HUES6 (cell line): ENCODE measurements at regions not wholly inside any gene's neighbourhood (a gene's known extent, or its start where the extent isn't known, plus 50 kb on each side); places are given as distances from the start of the nearest gene placed in this dataset.

Experiments
- H3K27ac ChIP-seq: 2 replicates; pipeline ENCODE4 v1.7.0; 2013; ENCODE audit warnings: low read depth, mild to moderate bottlenecking, low read length, inconsistent platforms
- H3K27me3 ChIP-seq: 2 replicates; pipeline ENCODE4 v1.6.1; 2013; ENCODE audit warnings: low read length; ENCODE audit not compliant: control insufficient read depth, insufficient read depth
- H3K36me3 ChIP-seq: 2 replicates; pipeline ENCODE4 v1.6.1; 2013; ENCODE audit warnings: low read length; ENCODE audit not compliant: control insufficient read depth, insufficient read depth
- H3K4me1 ChIP-seq: 2 replicates; pipeline ENCODE4 v1.6.1; 2013; ENCODE audit warnings: low read length; ENCODE audit not compliant: control insufficient read depth, insufficient read depth
- H3K4me3 ChIP-seq: 2 replicates; pipeline ENCODE4 v1.5.1; 2013; ENCODE audit warnings: low read depth, low read length
- H3K9ac ChIP-seq: one replicate; pipeline ENCODE4 v1.6.1; 2013; ENCODE audit warnings: mild to moderate bottlenecking, low read length
- H3K9me3 ChIP-seq: 2 replicates; pipeline ENCODE4 v1.6.1; 2013; ENCODE audit warnings: low read depth, low read length; ENCODE audit not compliant: control insufficient read depth, insufficient read depth

DNA sequence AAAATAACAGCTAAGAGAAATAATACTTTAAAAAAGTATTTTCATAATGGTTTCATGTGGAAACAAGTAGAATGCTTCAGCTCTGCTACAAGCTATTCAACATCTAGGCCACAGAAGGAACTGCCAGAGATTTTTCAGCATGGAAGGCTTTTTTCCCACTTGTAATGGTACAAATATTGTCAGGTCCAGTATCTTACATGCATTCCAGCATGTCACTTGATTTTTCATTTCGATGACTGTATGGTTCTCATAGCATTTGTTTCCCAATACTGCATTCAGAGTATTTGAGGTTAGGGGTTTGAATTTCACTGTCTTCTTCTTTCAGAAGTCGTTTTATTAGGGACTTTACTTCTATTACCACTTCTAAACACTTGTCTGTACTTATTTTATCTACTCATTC, 1701.5 kb upstream of the FLRT2 start:
- Histone ChIP-seq H3K27me3 (no peaks in the 10 kb centered on the region), H3K36me3 (no peaks in the 10 kb centered on the region), H3K9ac (no peak overlapping the region), H3K27ac (no peak overlapping the region), H3K4me1 (peaks cover 10% of the 10 kb centered on the region; the same call in 1 of the 2 replicates), H3K4me3 (no peak overlapping the region), H3K9me3 (no peaks in the 10 kb centered on the region)

DNA sequence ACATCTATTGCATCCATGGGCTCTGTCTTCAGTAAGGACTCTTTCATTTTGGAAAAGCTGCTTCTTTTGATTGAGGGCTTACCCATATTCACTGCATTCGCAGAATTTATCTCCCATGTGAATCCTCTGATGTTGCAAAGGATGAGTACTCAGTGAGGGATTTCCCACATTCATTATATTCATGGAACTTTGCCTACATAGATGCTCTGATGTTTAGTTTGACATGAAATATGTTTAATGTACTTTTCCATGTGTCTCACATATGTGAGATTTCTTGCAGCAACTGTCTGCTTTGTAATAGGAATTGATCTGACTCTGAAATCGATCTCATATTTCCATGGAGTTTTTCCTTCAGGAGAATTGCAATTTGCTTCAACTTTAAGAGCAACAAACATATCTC, 1699.6 kb upstream of the FLRT2 start:
- H3K27me3 ChIP-seq = no peaks in the 10 kb centered on the region
- H3K27ac ChIP-seq = no peak overlapping the region
- H3K9ac ChIP-seq = no peak overlapping the region
- no peaks in the 10 kb centered on the region for H3K9me3 ChIP-seq
- H3K4me1 ChIP-seq = peaks cover 10% of the 10 kb centered on the region; the same call in 1 of the 2 replicates
- no peaks in the 10 kb centered on the region for H3K36me3 ChIP-seq
- H3K4me3 ChIP-seq = no peak overlapping the region

DNA sequence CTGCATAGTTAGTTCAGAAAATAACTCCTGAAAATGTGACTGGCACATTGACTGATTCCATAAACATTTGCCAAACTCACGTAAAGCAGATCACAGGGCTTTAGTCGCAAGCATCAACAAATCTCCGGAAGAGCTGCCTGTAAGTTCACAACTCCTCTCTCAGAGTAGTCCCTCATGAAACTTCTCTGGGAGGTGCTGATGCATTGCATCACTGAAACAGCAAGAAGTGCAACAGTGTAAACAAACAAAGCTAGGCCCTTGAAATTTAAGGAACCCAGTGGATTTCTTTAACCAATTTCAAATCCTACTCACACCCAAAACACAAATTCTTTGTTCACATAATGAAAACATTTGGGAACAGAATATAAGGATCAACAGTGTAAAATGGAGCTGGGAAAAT, 1691.7 kb upstream of the FLRT2 start:
- Histone ChIP-seq H3K36me3 (no peaks in the 10 kb centered on the region), H3K4me3 (no peak overlapping the region), H3K9me3 (no peaks in the 10 kb centered on the region), H3K27ac (no peak overlapping the region), H3K4me1 (peaks cover 5% of the 10 kb centered on the region; the same call in 1 of the 2 replicates), H3K9ac (no peak overlapping the region), H3K27me3 (no peaks in the 10 kb centered on the region)

DNA sequence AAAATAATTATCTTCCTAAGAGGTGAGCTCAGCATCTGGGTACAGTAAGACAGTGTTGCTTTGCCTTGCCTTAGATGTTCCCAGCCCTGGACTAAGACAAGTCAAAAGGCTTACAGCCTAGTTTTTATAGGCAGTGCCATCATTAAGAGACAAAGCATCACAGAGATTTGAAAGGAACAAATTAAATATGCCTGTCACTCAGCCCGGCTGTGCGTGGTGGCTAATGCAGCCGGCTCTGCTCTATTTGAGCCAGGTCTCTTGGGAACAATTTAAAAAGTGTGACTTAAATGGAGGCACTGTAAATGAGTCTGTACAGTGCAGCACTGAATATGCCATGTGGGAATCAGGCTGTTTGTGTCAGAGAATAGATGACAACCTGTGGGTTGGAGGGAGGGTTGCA, 1687.4 kb upstream of the FLRT2 start:
- no peaks in the 10 kb centered on the region for H3K36me3 ChIP-seq
- no peak overlapping the region for H3K4me3 ChIP-seq
- peaks cover 5% of the 10 kb centered on the region; the same call in 1 of the 2 replicates for H3K4me1 ChIP-seq
- no peak overlapping the region for H3K27ac ChIP-seq
- no peaks in the 10 kb centered on the region for H3K27me3 ChIP-seq
- H3K9ac ChIP-seq = no peak overlapping the region
- H3K9me3 ChIP-seq = no peaks in the 10 kb centered on the region

DNA sequence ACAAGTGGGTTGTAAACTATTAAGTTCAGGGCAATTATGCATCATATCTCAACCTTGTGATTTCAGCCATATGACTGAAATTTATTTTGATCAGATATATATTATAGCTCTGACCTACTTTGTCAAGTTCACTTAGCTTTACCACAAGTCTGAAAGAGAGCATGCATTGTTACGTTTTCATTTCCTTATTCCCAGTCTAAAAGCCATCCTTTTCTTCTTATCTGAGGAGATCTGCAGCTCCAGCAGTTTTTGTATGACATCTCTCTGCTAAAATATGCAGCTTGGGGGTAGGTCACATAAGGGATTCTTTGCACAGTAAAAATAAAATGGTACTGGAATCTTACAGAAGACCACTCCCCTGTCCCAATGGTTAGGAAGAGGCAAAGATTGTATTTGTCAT, 1682.8 kb upstream of the FLRT2 start:
- no peaks in the 10 kb centered on the region for H3K9me3 ChIP-seq
- H3K9ac ChIP-seq = no peak overlapping the region
- H3K36me3 ChIP-seq = no peaks in the 10 kb centered on the region
- H3K27me3 ChIP-seq = no peaks in the 10 kb centered on the region
- no peak overlapping the region for H3K4me3 ChIP-seq
- no peak overlapping the region for H3K27ac ChIP-seq
- peaks cover 8% of the 10 kb centered on the region for H3K4me1 ChIP-seq

DNA sequence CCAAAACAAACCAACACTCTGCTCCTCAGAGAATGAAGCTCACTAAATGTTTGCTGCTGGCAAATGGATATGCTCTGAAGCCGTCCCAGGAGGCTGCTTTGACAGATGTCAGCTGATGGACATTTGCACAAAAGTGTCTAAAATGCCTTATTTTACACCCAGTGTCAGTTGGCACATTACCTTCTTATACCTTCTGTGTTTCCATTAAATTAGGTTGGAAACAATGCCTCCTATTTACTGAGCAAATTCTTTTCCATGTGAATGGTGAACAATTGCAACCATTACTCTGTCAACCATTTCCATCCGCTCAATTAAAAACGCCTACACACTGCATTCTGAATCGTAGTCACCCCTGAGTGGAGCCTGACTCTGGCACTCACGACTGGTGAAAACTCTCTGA, 1679.9 kb upstream of the FLRT2 start:
- no peaks in the 10 kb centered on the region for H3K9me3 ChIP-seq
- H3K27ac ChIP-seq = no peak overlapping the region
- no peaks in the 10 kb centered on the region for H3K27me3 ChIP-seq
- H3K4me1 ChIP-seq = peaks cover 8% of the 10 kb centered on the region
- no peaks in the 10 kb centered on the region for H3K36me3 ChIP-seq
- no peak overlapping the region for H3K9ac ChIP-seq
- no peak overlapping the region for H3K4me3 ChIP-seq

DNA sequence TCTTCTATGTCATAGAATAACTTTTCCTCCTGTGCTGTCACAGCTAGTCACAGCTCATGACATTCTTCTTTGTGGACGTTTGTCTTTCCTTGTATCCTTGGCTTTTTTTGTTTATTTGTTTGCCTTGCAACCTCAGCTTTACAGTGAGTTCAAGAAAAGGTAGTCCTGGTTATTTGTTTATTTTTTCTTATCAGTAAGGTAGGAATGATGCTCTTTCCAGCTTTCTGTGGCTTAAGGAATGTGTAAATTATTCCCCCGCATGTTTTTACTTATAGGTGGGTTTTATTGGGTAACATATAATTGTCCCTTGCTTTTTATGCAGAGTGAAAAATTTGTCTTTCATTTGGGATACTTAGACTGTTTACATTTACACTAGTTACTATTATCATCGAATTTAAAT, 1673.6 kb upstream of the FLRT2 start:
- Histone ChIP-seq H3K9ac (no peak overlapping the region), H3K27ac (no peak overlapping the region), H3K4me3 (no peak overlapping the region), H3K4me1 (no peaks in the 10 kb centered on the region), H3K36me3 (no peaks in the 10 kb centered on the region), H3K27me3 (no peaks in the 10 kb centered on the region), H3K9me3 (no peaks in the 10 kb centered on the region)

DNA sequence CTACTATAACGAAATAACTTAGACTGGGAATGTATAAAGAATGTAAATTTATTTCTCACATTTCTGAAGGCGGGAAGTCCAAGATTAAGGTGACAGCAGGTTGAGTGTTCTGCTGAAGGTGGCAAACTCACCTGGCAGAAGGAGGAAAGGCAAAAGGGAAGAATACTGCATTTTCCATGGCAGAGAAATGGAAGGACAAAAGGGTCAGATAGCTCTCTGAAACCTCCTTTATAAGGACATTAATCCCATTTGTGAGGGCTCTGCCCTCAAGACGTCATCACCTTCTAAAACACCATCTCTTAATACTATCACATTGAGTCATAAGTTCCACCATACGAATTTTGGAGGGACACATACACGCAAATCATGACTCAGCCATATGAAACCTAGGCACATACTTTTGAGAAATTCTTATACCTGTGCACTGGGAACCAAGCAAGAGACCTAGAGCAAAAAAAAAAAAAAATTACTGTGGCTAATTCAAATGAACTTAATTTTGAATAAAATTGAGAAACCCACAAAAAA, 1669.3 kb upstream of the FLRT2 start:
- no peaks in the 10 kb centered on the region for H3K27me3 ChIP-seq
- peaks cover 13% of the 10 kb centered on the region for H3K4me1 ChIP-seq
- no peaks in the 10 kb centered on the region for H3K9me3 ChIP-seq
- no peaks in the 10 kb centered on the region for H3K36me3 ChIP-seq
- no peak overlapping the region for H3K9ac ChIP-seq
- no peak overlapping the region for H3K4me3 ChIP-seq
- no peak overlapping the region for H3K27ac ChIP-seq

DNA sequence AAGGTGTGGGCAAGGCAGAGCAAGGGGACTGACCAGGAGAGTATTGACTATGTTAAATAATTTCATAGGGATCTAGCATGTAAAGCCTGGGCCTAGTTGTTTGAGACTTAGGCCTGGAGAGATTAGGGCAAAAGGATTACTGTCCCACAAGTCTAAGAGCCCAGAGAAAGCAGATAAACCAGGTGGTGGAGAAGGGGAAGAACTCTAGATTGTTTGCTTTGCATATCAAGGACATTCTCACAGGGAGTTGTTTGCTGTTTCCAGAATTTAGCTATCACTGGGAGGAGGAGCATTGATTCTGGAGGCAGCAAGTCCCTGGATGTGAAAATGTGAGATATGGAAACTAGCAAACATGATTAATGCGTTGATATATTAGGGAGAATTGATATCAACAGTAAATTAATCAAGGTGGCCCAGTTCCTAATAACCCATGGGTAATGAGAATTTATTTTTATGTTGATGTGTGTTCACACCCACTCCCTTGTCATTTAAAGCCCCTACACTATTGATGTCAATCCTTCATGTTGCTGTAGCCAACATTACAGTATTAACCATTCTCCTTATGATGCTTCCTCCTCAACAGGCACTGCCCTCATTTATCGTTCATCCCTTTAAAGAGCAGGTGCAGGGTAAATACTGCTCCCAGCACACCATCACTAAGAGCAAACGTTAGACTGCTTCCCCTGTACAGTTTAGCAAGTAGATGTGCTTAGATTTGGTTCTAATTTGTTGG, 1666.7 kb upstream of the FLRT2 start:
- Histone ChIP-seq H3K9me3 (no peaks in the 10 kb centered on the region), H3K27me3 (no peaks in the 10 kb centered on the region), H3K4me1 (peaks cover 13% of the 10 kb centered on the region), H3K9ac (no peak overlapping the region), H3K27ac (no peak overlapping the region), H3K36me3 (no peaks in the 10 kb centered on the region), H3K4me3 (no peak overlapping the region)

DNA sequence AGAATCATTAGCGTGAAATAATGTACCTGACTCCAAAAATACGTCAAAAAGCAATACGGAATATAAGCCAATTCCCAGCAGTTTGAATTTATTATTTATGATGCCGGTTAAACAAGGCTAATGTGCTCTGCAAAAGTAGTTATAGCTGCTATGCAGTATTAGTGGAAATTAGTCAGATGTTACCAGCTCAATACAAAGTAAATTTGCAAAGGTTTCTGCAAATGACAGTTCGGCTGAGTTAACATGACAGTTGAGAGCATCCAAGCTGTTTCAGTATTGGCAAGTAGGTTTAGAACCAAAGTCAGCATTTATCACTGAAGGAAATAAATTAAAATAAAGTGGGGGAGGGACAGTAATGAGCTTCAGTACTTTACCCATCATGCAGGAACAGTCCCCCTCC, 1665.8 kb upstream of the FLRT2 start:
- Histone ChIP-seq H3K27ac (no peak overlapping the region), H3K4me1 (peaks cover 13% of the 10 kb centered on the region), H3K4me3 (no peak overlapping the region), H3K9ac (no peak overlapping the region), H3K36me3 (no peaks in the 10 kb centered on the region), H3K27me3 (no peaks in the 10 kb centered on the region), H3K9me3 (no peaks in the 10 kb centered on the region)

DNA sequence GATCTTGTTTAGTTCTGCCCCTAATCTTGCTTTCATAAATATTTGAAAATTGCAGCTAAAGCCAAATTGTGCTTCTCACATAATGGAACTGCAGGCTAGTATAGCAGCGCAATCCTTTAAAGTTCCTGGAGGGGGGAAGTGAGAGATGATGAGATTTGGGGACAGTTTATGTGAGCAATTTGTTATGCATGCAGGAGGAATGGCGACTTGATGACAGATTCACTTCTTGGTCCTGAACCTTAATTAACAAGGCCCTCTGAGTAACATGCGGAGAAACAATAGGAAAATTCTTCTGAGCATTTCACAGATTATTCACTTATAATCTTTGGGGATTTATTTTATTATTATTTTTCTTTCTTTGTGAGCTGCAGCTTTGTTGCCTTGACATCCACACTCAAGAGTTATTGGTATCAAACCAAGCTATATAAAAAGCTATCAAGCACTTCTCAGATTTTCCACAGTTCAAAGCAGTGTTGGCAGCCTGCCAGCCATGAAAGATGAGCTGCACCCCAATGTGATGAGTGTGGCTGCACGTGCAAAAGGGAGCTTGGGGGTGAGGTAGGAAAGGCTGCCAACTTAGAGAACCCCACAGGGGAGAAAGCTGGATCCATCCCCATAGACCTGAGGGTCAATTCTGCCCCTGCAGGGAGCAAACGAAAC, 1662.2 kb upstream of the FLRT2 start:
- Histone ChIP-seq H3K9me3 (no peaks in the 10 kb centered on the region), H3K36me3 (no peaks in the 10 kb centered on the region), H3K9ac (no peak overlapping the region), H3K4me3 (no peak overlapping the region), H3K27ac (no peak overlapping the region), H3K4me1 (peaks cover 8% of the 10 kb centered on the region), H3K27me3 (no peaks in the 10 kb centered on the region)
